ENCODE measurements at regions not wholly inside any gene's neighbourhood (a gene's known extent, or its start where the extent isn't known, plus 50 kb on each side); places are given as distances from the start of the nearest gene placed in this dataset.
A peak's percentile ranks its signal among the peaks of the same experiment; 100 is the strongest.

DNA sequence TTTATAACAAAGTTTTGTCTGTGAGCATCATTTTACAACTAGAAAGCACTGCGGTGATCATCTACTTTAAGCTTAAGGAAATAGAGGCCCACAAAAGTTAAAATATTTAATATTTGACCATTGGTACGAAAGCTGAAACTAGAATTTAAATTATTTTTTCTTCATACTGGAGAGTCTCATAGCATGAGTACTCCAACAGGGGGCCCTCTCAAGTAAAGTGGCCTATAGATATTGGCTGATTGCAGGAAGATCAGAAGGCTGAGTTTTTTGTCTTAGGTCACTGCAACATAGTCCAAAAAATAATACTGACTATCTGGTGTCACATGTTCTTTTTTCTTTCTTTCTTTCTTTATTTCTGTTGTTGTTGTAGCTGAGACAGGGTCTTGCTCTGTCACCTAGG lies 75.3 kb upstream of the ZDHHC17 start:
- TF ChIP-seq, protein P1, sequence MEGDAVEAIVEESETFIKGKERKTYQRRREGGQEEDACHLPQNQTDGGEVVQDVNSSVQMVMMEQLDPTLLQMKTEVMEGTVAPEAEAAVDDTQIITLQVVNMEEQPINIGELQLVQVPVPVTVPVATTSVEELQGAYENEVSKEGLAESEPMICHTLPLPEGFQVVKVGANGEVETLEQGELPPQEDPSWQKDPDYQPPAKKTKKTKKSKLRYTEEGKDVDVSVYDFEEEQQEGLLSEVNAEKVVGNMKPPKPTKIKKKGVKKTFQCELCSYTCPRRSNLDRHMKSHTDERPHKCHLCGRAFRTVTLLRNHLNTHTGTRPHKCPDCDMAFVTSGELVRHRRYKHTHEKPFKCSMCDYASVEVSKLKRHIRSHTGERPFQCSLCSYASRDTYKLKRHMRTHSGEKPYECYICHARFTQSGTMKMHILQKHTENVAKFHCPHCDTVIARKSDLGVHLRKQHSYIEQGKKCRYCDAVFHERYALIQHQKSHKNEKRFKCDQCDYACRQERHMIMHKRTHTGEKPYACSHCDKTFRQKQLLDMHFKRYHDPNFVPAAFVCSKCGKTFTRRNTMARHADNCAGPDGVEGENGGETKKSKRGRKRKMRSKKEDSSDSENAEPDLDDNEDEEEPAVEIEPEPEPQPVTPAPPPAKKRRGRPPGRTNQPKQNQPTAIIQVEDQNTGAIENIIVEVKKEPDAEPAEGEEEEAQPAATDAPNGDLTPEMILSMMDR (conservative IDR thresholded peaks at IDR 0.05; ENCODE audit: low read depth, low read length): peak; percentile 51
- TF ChIP-seq EZH2 (IDR thresholded peaks at IDR 0.05; ENCODE audit: low read length, unreplicated experiment) (no peak), EZH2phosphoT487 (IDR thresholded peaks at IDR 0.05; ENCODE audit: borderline replicate concordance, low read length) (no peak)
